CD4-positive, alpha-beta memory T cell (primary cell): ENCODE measurements at regions not wholly inside any gene's neighbourhood (a gene's known extent, or its start where the extent isn't known, plus 50 kb on each side); places are given as distances from the start of the nearest gene placed in this dataset.

ENCODE experiments used
- CTCF ChIA-PET: fragments of 350-600 bp; sonication (Branson Sonifier 250); formaldehyde crosslinking; loops from one replicate; lab custom pipeline; 2021; ENCODE audit warnings: inconsistent platforms; ENCODE audit not compliant: partially characterized antibody; lab: Charles Lee
- POLR2A ChIA-PET: fragments of 350-600 bp; sonication (Branson Sonifier 250); formaldehyde crosslinking; loops from one replicate; lab custom pipeline; 2021; ENCODE audit not compliant: partially characterized antibody; lab: Charles Lee
- DNase-seq, 5 donors: peaks; one replicate each; pipeline versions ENCODE4 v3.0.0 to v3.0.0-alpha.2; 2020 to 2022; ENCODE audit warnings: mixed read lengths in 1 of 5
- H3K27ac ChIP-seq: one replicate; pipeline ENCODE4 v1.7.0; 2013; ENCODE audit warnings: low read depth, low read length
- H3K27me3 ChIP-seq: 2 replicates; pipeline ENCODE4 v1.7.0; 2013; ENCODE audit warnings: mild to moderate bottlenecking, low read length, moderate library complexity; ENCODE audit not compliant: insufficient read depth
- H3K36me3 ChIP-seq: 2 replicates; pipeline ENCODE4 v1.7.0; 2013; ENCODE audit warnings: mild to moderate bottlenecking, low read length, moderate library complexity; ENCODE audit not compliant: insufficient read depth
- H3K4me1 ChIP-seq: 2 replicates; pipeline ENCODE4 v1.7.0; 2013; ENCODE audit warnings: mild to moderate bottlenecking, low read length, moderate library complexity; ENCODE audit not compliant: insufficient read depth
- H3K4me3 ChIP-seq, 2 donors: one replicate each; pipeline ENCODE4 v1.7.0; 2013; ENCODE audit warnings: low read length in 2 of 2, mild to moderate bottlenecking in 1 of 2
- H3K9me3 ChIP-seq, 2 donors: one replicate each; pipeline ENCODE4 v1.7.0; 2013; ENCODE audit warnings: low read length in 2 of 2, control low read depth in 1 of 2; ENCODE audit not compliant: control insufficient read depth in 1 of 2
- H3K27ac Mint-ChIP-seq, 7 donors: one replicate each; pipeline ENCODE4 v1.8.0; 2020 to 2021; ENCODE audit warnings: mixed read lengths in 7 of 7, mild to moderate bottlenecking in 6 of 7, inconsistent platforms in 3 of 7, moderate library complexity in 3 of 7
- H3K27me3 Mint-ChIP-seq, 2 donors: one replicate each; pipeline ENCODE4 v1.8.0; 2020 to 2021; ENCODE audit warnings: mixed read lengths in 2 of 2
- H3K36me3 Mint-ChIP-seq, 2 donors: one replicate each; pipeline ENCODE4 v1.8.0; 2020 to 2021; ENCODE audit warnings: mixed read lengths in 2 of 2, inconsistent platforms in 1 of 2, mild to moderate bottlenecking in 1 of 2
- H3K4me1 Mint-ChIP-seq, 4 donors: one replicate each; pipeline ENCODE4 v1.8.0; 2020 to 2021; ENCODE audit warnings: mixed read lengths in 4 of 4, mild to moderate bottlenecking in 1 of 4
- H3K4me3 Mint-ChIP-seq, 8 donors: one replicate each; pipeline ENCODE4 v1.8.0; 2020 to 2021; ENCODE audit warnings: mixed read lengths in 8 of 8, mild to moderate bottlenecking in 7 of 8, moderate library complexity in 6 of 8, inconsistent platforms in 3 of 8
- H3K9me3 Mint-ChIP-seq, 8 donors: one replicate each; pipeline ENCODE4 v1.8.0; 2020 to 2021; ENCODE audit warnings: mixed read lengths in 8 of 8, mild to moderate bottlenecking in 5 of 8, inconsistent platforms in 3 of 8, moderate library complexity in 1 of 8
- intact Hi-C: fragments of 100-400 bp; cut with micrococcal nuclease; formaldehyde crosslinking; loops from one replicate; pipeline ENCODE4 v1.15.1; 2023

DNA sequence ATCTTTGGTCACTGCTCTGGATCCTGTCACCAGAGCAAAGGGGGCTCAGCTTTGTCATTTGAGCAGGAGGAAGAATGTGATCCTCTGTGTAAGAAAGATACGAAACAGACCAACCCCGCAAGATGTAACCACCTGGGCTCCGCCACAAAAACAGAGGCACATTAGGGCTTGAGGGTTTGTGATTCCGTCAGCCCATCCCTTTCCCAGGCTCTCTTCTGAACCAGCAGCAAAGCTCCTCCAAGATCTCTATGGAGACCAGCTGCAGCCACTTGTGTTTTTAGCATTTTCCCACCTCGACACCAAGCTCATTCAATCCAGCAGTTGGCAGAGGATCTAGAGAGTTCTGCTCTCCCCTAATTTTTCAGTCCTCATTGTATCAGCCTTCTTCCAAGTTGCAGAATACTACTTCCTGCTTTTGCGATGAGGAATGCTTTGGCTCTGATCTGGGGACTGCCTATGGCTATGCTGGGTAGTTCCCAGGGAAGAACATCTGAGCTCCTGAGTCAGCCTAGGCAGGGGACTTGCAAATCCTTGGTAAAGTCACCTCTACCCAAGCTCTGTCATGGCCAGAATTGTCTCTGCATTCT is 139.6 kb upstream of the RAB12 start:
- no peaks in the 10 kb centered on the region for H3K36me3 ChIP-seq
- POLR2A ChIA-PET: no interaction called here
- Mint-ChIP-seq H3K9me3 (no peaks in the 10 kb centered on the region), H3K36me3 (no peaks in the 10 kb centered on the region), H3K4me3 (no peak overlapping the region), H3K4me1 (no peaks in the 10 kb centered on the region), H3K27me3 (peaks cover 0 to 3% of the 10 kb centered on the region in 2 donors), H3K27ac (no peak overlapping the region)
- intact Hi-C loops: no loop called here
- DNase-seq: no peak
- no peaks in the 10 kb centered on the region for H3K27me3 ChIP-seq
- CTCF ChIA-PET: interaction anchor here (1.0 kb wide), 1 partner anchor 9 kb away, joined by 3 read pairs; no protein-coding TSS in a partner anchor
- no peak overlapping the region for H3K27ac ChIP-seq
- no peak overlapping the region for H3K4me3 ChIP-seq
- H3K9me3 ChIP-seq: no peaks in the 10 kb centered on the region
- no peaks in the 10 kb centered on the region for H3K4me1 ChIP-seq

DNA sequence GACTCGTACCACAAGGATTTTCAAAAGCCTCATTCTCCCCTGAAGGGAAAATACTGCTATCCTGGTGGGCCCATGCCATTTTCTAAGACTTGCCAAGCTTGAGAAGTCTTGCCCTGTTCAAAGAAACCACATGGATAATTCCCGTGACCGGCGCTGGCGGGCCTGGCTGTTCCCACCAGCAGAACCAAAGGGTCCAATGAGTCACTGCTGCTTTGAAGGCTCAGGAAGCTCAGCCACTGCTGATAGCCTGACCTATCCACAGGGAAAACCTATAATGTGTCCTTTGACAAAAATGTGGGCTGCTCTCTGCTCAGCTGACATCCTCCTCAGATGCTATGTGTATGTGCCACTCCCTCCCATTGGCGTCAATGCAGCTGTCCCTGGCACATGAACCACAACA is 137.9 kb upstream of the RAB12 start:
- H3K4me3 ChIP-seq: no peak overlapping the region
- DNase-seq: no peak

DNA sequence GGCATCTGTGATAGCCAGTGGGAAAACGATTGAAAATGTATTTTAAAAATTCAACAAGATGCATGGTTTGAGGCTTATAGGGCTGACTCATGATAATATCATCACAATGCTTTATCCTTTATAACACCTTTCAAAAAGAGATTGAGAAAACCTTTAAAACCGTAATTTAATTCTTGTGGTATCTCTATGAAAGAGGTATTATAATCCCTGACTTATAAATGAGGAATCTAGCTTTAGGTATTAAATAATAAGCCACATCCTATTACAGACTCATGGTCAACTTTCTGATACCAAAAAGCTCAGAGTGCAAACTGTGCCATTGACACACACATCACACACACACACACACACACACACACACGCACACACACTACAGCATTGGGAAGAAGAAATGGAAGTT is 134.6 kb upstream of the RAB12 start:
- H3K27ac Mint-ChIP-seq: no peak overlapping the region
- intact Hi-C loops: no loop called here
- H3K4me1 Mint-ChIP-seq: peaks cover 0 to 6% (median 2%) of the 10 kb centered on the region in 4 donors
- peaks cover 2 to 7% of the 10 kb centered on the region in 2 donors for H3K27me3 Mint-ChIP-seq
- Histone ChIP-seq H3K9me3 (no peaks in the 10 kb centered on the region), H3K36me3 (no peaks in the 10 kb centered on the region), H3K4me1 (no peaks in the 10 kb centered on the region), H3K27ac (no peak overlapping the region), H3K4me3 (no peak overlapping the region), H3K27me3 (no peaks in the 10 kb centered on the region)
- H3K4me3 Mint-ChIP-seq: no peak overlapping the region
- CTCF ChIA-PET: no interaction called here
- H3K36me3 Mint-ChIP-seq: no peaks in the 10 kb centered on the region
- no peak for DNase-seq
- POLR2A ChIA-PET: no interaction called here
- peaks cover 0 to 4% (median 0%) of the 10 kb centered on the region in 8 donors for H3K9me3 Mint-ChIP-seq

More for the DNA sequence above, 137.9 kb upstream of the RAB12 start:
- no peaks in the 10 kb centered on the region for H3K36me3 Mint-ChIP-seq
- intact Hi-C loops: no loop called here
- H3K9me3 Mint-ChIP-seq: peaks cover 0 to 4% (median 0%) of the 10 kb centered on the region in 8 donors
- H3K4me1 Mint-ChIP-seq: no peaks in the 10 kb centered on the region
- ChIA-PET CTCF (interaction anchor here (1.9 kb wide), 1 partner anchor 13 kb away, joined by 4 read pairs; no protein-coding TSS in a partner anchor), POLR2A (no interaction called here)
- Histone ChIP-seq H3K4me1 (no peaks in the 10 kb centered on the region), H3K27me3 (no peaks in the 10 kb centered on the region), H3K9me3 (no peaks in the 10 kb centered on the region), H3K36me3 (no peaks in the 10 kb centered on the region), H3K27ac (no peak overlapping the region)
- H3K27ac Mint-ChIP-seq: no peak overlapping the region
- H3K27me3 Mint-ChIP-seq: peaks cover 0 to 5% of the 10 kb centered on the region in 2 donors
- no peak overlapping the region for H3K4me3 Mint-ChIP-seq

DNA sequence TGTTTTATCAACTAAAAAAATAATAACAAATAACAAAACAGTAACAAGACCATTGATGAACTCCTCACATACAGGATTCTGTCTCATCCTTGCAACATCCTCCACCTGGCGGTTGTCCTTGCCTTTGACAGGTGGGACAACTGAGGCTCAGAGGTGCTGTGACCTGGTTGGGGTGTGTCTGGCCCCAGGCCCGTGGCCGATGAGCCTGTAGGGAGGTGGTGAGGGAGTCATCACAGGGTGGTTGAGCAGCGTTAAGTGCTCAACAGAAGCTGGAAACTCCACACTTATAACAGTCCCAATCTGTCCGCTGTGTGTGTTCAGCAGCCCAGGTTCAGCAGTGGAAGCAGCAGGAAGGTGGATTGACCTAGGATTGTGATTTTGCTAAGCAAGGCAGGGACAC is 131.6 kb upstream of the RAB12 start:
- H3K4me3 ChIP-seq: no peak overlapping the region
- no peaks in the 10 kb centered on the region for H3K27me3 ChIP-seq
- H3K36me3 ChIP-seq: no peaks in the 10 kb centered on the region
- no peaks in the 10 kb centered on the region for H3K36me3 Mint-ChIP-seq
- no peak overlapping the region for H3K4me3 Mint-ChIP-seq
- H3K4me1 Mint-ChIP-seq: peaks cover 0 to 6% (median 2%) of the 10 kb centered on the region in 4 donors
- no peaks in the 10 kb centered on the region for H3K9me3 ChIP-seq
- CTCF ChIA-PET: interaction anchor here (0.8 kb wide), 1 partner anchor 10 kb away, joined by 6 read pairs; no protein-coding TSS in a partner anchor
- no peak overlapping the region for H3K27ac ChIP-seq
- H3K27me3 Mint-ChIP-seq: peaks cover 2 to 7% of the 10 kb centered on the region in 2 donors
- POLR2A ChIA-PET: no interaction called here
- H3K9me3 Mint-ChIP-seq: peaks cover 0 to 4% (median 0%) of the 10 kb centered on the region in 8 donors
- H3K4me1 ChIP-seq: no peaks in the 10 kb centered on the region
- no peak for DNase-seq
- no peak overlapping the region for H3K27ac Mint-ChIP-seq
- intact Hi-C loops: no loop called here

DNA sequence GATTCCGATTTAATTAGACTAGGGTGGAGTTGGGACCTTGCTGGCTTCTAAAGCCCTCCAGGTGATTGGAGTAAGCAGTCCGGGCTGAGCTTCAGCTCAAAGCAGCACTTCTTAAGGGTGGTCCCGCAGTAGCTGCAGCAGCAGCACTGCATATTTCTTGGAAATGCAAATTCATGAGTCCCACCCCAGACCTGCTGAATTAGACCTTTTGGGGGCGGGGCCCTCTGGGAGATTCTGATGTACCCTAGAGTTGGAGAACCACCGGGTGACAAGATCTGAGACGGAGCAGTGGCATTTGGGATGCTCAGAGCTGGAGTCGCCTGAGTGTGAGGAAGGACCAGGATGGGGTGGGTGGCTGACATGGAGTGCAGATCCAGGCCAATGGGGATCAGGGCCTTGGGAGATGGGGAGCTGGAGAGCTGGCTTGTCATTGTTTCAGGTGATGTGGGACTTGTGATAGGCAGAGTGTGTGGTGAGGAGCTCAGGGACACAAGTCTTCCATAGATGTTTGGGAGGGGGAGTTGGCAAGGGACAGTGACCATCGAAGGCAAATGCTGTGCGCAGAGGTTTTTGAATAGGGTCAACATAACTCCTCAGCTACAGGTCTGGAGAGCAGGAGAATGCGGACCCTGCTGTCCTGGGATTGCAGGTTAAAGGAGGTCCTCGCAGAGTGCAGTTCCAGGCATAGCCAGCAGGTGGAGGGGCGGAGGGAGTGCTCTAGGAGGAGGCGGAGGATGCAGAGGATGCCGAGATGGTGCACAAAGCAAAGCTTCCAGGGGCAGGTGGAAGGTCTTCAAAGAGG is 130.9 kb upstream of the RAB12 start:
- Histone ChIP-seq H3K4me1 (no peaks in the 10 kb centered on the region), H3K9me3 (no peaks in the 10 kb centered on the region), H3K27me3 (no peaks in the 10 kb centered on the region), H3K4me3 (no peak overlapping the region), H3K36me3 (no peaks in the 10 kb centered on the region), H3K27ac (no peak overlapping the region)
- CTCF ChIA-PET: interaction anchor here (0.8 to 1.4 kb wide), 3 partner anchors 9 to 509 kb away, joined by 3 to 6 read pairs (median 5); no protein-coding TSS in a partner anchor
- H3K36me3 Mint-ChIP-seq: no peaks in the 10 kb centered on the region
- H3K27me3 Mint-ChIP-seq: peaks cover 2 to 7% of the 10 kb centered on the region in 2 donors
- peaks cover 0 to 4% (median 0%) of the 10 kb centered on the region in 8 donors for H3K9me3 Mint-ChIP-seq
- H3K4me1 Mint-ChIP-seq: peaks cover 0 to 6% (median 2%) of the 10 kb centered on the region in 4 donors
- POLR2A ChIA-PET: no interaction called here
- peak in 4 of 5 donors; percentile 8 to 40 (median 14) for DNase-seq
- intact Hi-C loops: no loop called here
- H3K27ac Mint-ChIP-seq: peak overlapping the region in 2 of 7 donors; percentile 18 to 48
- no peak overlapping the region for H3K4me3 Mint-ChIP-seq

DNA sequence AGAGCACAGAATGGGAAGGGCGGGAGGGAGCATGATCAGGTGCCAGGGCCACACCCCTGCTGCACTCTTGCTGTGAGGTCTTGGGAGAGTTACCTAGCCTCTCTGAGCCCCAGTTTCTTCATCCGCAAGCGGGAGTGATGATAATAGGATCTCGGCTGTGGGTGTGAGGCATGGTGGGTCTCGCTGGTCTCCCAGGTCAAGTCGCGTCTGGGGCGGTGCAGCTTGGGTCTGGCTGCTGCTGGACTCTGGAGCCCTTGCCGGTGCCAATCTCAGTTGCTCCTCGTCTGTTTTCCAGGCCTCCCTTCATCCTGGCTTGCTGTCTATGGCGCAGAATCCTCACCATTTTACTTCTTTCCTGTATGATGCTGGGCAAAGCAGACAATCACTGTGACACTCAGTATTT is 130.3 kb upstream of the RAB12 start:
- Histone ChIP-seq H3K27ac (no peak overlapping the region), H3K27me3 (no peaks in the 10 kb centered on the region), H3K4me3 (no peak overlapping the region), H3K9me3 (no peaks in the 10 kb centered on the region), H3K4me1 (no peaks in the 10 kb centered on the region), H3K36me3 (no peaks in the 10 kb centered on the region)
- no peak for DNase-seq
- Mint-ChIP-seq H3K27ac (no peak overlapping the region), H3K4me1 (peaks cover 0 to 6% (median 2%) of the 10 kb centered on the region in 4 donors), H3K4me3 (no peak overlapping the region), H3K36me3 (no peaks in the 10 kb centered on the region), H3K9me3 (peaks cover 0 to 4% (median 0%) of the 10 kb centered on the region in 8 donors), H3K27me3 (peaks cover 2 to 5% of the 10 kb centered on the region in 2 donors)
- intact Hi-C loops: no loop called here
- ChIA-PET CTCF (interaction anchor here (1.1 to 1.4 kb wide), 2 partner anchors 10 to 509 kb away, joined by 3 to 5 read pairs; no protein-coding TSS in a partner anchor), POLR2A (no interaction called here)

DNA sequence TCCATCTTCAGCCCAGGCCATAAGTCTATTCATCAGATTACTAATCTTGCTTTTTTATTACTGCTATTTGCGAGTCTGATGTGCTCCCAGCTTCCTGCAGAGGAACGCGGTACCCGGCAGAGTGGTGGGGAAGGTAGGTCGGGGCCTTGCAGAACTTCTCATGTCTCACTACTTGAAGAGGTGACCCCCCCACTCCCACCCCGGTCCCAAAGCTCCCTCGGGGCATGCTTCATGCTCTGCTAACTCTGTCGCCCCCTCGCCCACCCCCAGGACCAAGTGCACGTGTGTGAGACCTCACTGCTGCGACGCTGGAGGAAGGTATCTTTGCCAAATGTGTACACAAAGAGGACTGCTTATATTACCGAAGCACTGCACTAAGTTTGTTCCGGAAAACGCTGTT is 129.4 kb upstream of the RAB12 start:
- Mint-ChIP-seq H3K4me1 (peaks cover 0 to 6% (median 2%) of the 10 kb centered on the region in 4 donors), H3K9me3 (peaks cover 0 to 4% (median 0%) of the 10 kb centered on the region in 8 donors), H3K27ac (no peak overlapping the region), H3K27me3 (peaks cover 2 to 5% of the 10 kb centered on the region in 2 donors), H3K4me3 (no peak overlapping the region), H3K36me3 (no peaks in the 10 kb centered on the region)
- ChIA-PET POLR2A (no interaction called here), CTCF (interaction anchor here (1.1 kb wide), 1 partner anchor 11 kb away, joined by 3 read pairs; no protein-coding TSS in a partner anchor)
- no peak for DNase-seq
- Histone ChIP-seq H3K27me3 (no peaks in the 10 kb centered on the region), H3K9me3 (no peaks in the 10 kb centered on the region), H3K27ac (no peak overlapping the region), H3K4me3 (no peak overlapping the region), H3K4me1 (no peaks in the 10 kb centered on the region), H3K36me3 (no peaks in the 10 kb centered on the region)
- intact Hi-C loops: no loop called here
